ENCODE measurements at regions not wholly inside any gene's neighbourhood (a gene's known extent, or its start where the extent isn't known, plus 50 kb on each side); places are given as distances from the start of the nearest gene placed in this dataset.
A peak's percentile ranks its signal among the peaks of the same experiment; 100 is the strongest.
"Not testable (repeated sequence)": the region's sequence is repeated elsewhere in the genome, so short reads cannot be mapped to it uniquely, and the experiment has no call there.

DNA sequence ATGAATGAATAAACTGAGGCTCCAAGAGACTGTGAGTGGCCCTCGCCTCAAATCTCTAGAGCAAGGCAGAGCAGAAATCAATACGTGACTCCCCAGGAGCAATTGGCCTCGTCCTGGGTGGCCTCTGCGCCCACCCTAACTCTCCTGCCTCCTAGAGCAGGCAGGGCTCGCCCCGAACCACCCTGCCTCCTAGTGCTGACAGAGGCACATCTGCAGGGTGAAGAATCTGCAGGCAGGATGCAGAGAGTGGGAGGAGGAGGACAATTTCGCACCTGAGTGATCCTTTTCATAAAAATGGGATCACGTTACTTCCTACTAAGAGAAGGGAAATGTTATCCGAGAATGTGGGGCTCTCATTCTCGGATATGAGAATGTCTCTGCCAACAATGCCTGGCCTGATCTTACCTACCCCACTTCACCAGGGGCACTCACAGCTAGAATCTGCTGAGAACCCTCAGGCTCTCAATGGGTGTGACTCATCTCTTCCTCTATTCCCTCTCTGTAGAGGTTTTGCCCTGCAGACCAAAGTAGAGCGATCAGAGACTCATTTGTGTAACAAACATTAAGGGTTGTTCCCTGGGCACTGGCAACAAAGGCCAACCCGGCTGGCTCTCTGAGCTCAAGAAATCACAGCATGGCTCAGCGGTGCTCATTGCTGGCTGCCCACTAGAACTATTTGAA is 61.7 kb upstream of the BCL2L14 start:
- Mint-ChIP-seq H3K4me3 (ENCODE audit: unreplicated experiment) (no peak overlapping the region), H3K9me3 (ENCODE audit: unreplicated experiment) (peaks cover 7% of the 10 kb centered on the region), H3K36me3 (ENCODE audit: low read depth, unreplicated experiment) (no peaks in the 10 kb centered on the region), H3K4me1 (ENCODE audit: low read depth, unreplicated experiment) (peaks cover 36% of the 10 kb centered on the region), H3K27me3 (ENCODE audit: low read depth, unreplicated experiment) (peaks cover 6% of the 10 kb centered on the region), H3K27ac (ENCODE audit: unreplicated experiment) (peak overlapping the region; percentile 82)
- Histone ChIP-seq H3K36me3 (ENCODE audit: insufficient read depth, low read length) (no peaks in the 10 kb centered on the region), H3K4me1 (ENCODE audit: insufficient read depth, low read length) (peaks cover 41% of the 10 kb centered on the region), H3K9ac (ENCODE audit: low read length) (peak overlapping the region; percentile 4), H3K4me2 (ENCODE audit: low read length) (peak overlapping the region; percentile 47), H3K27me3 (ENCODE audit: insufficient read depth, low read length) (no peaks in the 10 kb centered on the region), H2AFZ (ENCODE audit: low read depth, low read length) (peak overlapping the region; percentile 7), H3K27ac (ENCODE audit: low read depth, low read length) (peak overlapping the region; percentile 39), H3K79me2 (ENCODE audit: insufficient read depth, low read length) (no peaks in the 10 kb centered on the region), H4K20me1 (ENCODE audit: insufficient read depth, low read length) (no peaks in the 10 kb centered on the region), H3K4me3 (ENCODE audit: insufficient read depth, low read depth, low read length) (no peak overlapping the region), H3K9me3 (ENCODE audit: insufficient read depth, low read depth, low read length) (no peaks in the 10 kb centered on the region)
- peak; percentile 32 for FAIRE-seq
- DNase-seq (ENCODE audit: low read depth) = peak; percentile 81
- TF ChIP-seq, protein P1, sequence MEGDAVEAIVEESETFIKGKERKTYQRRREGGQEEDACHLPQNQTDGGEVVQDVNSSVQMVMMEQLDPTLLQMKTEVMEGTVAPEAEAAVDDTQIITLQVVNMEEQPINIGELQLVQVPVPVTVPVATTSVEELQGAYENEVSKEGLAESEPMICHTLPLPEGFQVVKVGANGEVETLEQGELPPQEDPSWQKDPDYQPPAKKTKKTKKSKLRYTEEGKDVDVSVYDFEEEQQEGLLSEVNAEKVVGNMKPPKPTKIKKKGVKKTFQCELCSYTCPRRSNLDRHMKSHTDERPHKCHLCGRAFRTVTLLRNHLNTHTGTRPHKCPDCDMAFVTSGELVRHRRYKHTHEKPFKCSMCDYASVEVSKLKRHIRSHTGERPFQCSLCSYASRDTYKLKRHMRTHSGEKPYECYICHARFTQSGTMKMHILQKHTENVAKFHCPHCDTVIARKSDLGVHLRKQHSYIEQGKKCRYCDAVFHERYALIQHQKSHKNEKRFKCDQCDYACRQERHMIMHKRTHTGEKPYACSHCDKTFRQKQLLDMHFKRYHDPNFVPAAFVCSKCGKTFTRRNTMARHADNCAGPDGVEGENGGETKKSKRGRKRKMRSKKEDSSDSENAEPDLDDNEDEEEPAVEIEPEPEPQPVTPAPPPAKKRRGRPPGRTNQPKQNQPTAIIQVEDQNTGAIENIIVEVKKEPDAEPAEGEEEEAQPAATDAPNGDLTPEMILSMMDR (IDR thresholded peaks at IDR 0.05; ENCODE audit: insufficient read depth, low read depth, low read length) = no peak
- TF ChIP-seq EZH2 (IDR thresholded peaks at IDR 0.05; ENCODE audit: insufficient read depth, low read length) = no peak

DNA sequence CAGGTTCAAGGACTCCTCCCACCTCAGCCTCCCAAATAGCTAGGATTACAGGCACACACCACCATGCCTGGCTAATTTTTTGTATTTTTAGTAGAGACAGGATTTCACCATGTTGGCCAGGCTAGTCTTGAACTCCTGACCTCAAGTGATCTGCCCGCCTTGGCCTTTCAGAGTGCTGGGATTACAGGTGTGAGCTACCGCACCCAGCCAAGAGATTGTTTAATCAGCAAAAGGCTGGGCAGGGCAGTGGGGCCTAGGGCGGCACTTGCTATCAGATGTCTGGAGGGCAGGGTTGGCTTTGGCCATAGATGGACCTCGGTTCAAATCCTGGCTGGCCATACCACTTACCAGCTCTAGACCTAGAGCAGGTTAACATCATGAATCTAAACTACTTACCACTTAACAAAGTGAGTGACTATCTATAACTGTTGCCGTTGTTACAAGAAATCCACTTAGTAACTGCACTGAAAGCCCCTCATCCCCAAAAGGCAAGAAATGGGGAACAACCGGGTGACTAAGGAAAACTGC is 60.9 kb upstream of the BCL2L14 start:
- H3K4me3 Mint-ChIP-seq (ENCODE audit: unreplicated experiment); H3K79me2 ChIP-seq (ENCODE audit: insufficient read depth, low read length); H3K4me3 ChIP-seq (ENCODE audit: insufficient read depth, low read depth, low read length); H3K36me3 Mint-ChIP-seq (ENCODE audit: low read depth, unreplicated experiment); H2AFZ ChIP-seq (ENCODE audit: low read depth, low read length); H3K27me3 ChIP-seq (ENCODE audit: insufficient read depth, low read length); H3K36me3 ChIP-seq (ENCODE audit: insufficient read depth, low read length); H3K9me3 ChIP-seq (ENCODE audit: insufficient read depth, low read depth, low read length); H4K20me1 ChIP-seq (ENCODE audit: insufficient read depth, low read length); H3K27me3 Mint-ChIP-seq (ENCODE audit: low read depth, unreplicated experiment); H3K9me3 Mint-ChIP-seq (ENCODE audit: unreplicated experiment); FAIRE-seq; DNase-seq (ENCODE audit: low read depth): not testable (repeated sequence)
- H3K27ac ChIP-seq (ENCODE audit: low read depth, low read length) = peak overlapping the region; percentile 49
- Mint-ChIP-seq H3K27ac (ENCODE audit: unreplicated experiment) (peak overlapping the region; percentile 82), H3K4me1 (ENCODE audit: low read depth, unreplicated experiment) (peaks cover 36% of the 10 kb centered on the region)
- H3K4me2 ChIP-seq (ENCODE audit: low read length) = peak overlapping the region; percentile 53
- peaks cover 41% of the 10 kb centered on the region for H3K4me1 ChIP-seq (ENCODE audit: insufficient read depth, low read length)
- peak overlapping the region; percentile 4 for H3K9ac ChIP-seq (ENCODE audit: low read length)

DNA sequence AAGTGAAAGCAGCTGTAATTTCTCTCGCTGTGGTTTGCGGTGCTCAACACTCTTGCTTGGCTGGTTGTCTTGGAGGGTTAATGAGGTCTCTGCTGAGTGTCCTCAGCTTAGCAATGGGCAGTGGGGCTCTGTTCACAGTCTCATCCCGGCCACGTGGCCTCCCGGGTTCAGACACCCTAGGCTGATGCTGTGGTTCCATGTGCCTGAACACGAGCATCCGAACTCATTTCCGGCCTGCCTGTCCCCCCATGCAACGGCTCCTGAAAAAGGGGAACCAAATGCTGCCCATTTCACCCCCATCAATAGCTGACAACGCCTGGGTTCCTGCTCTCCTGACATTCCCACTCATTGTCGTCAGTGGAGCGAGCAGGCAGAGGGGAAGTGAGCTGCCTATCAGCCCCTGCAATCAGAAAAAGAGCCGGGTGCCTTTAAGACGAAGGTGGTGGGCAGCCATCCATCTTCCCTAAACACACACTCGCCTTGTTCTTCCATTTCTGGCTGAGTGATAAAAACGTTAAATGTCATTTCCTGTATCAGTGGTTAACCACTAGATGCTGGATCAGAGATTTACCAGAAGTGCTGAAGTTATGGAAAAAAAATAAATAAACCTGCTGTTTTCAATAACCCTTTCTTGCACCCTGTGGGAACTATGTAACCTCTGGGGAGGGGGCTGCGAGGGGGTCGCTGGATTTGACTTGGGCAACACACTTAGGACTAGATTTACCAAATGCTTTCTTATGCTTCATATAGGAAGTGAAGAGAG is 60.3 kb upstream of the BCL2L14 start:
- H3K36me3 Mint-ChIP-seq (ENCODE audit: low read depth, unreplicated experiment) = no peaks in the 10 kb centered on the region
- H3K27me3 Mint-ChIP-seq (ENCODE audit: low read depth, unreplicated experiment) = peaks cover 3% of the 10 kb centered on the region
- H3K9me3 ChIP-seq (ENCODE audit: insufficient read depth, low read depth, low read length) = no peaks in the 10 kb centered on the region
- peak; percentile 88 for FAIRE-seq
- H4K20me1 ChIP-seq (ENCODE audit: insufficient read depth, low read length) = no peaks in the 10 kb centered on the region
- peaks cover 41% of the 10 kb centered on the region for H3K4me1 ChIP-seq (ENCODE audit: insufficient read depth, low read length)
- H3K79me2 ChIP-seq (ENCODE audit: insufficient read depth, low read length) = no peaks in the 10 kb centered on the region
- H3K4me3 Mint-ChIP-seq (ENCODE audit: unreplicated experiment) = no peak overlapping the region
- peak overlapping the region; percentile 49 for H3K27ac ChIP-seq (ENCODE audit: low read depth, low read length)
- TF ChIP-seq, protein P1 (IDR thresholded peaks at IDR 0.05; ENCODE audit: insufficient read depth, low read depth, low read length) = no peak
- TF ChIP-seq EZH2 (IDR thresholded peaks at IDR 0.05; ENCODE audit: insufficient read depth, low read length) = no peak
- H3K4me3 ChIP-seq (ENCODE audit: insufficient read depth, low read depth, low read length) = no peak overlapping the region
- H3K9ac ChIP-seq (ENCODE audit: low read length) = peak overlapping the region; percentile 1
- peak overlapping the region; percentile 53 for H3K4me2 ChIP-seq (ENCODE audit: low read length)
- no peaks in the 10 kb centered on the region for H3K27me3 ChIP-seq (ENCODE audit: insufficient read depth, low read length)
- H3K9me3 Mint-ChIP-seq (ENCODE audit: unreplicated experiment) = peaks cover 3% of the 10 kb centered on the region
- H3K36me3 ChIP-seq (ENCODE audit: insufficient read depth, low read length) = no peaks in the 10 kb centered on the region
- H2AFZ ChIP-seq (ENCODE audit: low read depth, low read length) = peak overlapping the region; percentile 23
- peaks cover 36% of the 10 kb centered on the region for H3K4me1 Mint-ChIP-seq (ENCODE audit: low read depth, unreplicated experiment)
- peak; percentile 91 for DNase-seq (ENCODE audit: low read depth)
- H3K27ac Mint-ChIP-seq (ENCODE audit: unreplicated experiment) = peak overlapping the region; percentile 75

All from astrocyte (in vitro differentiated cells and primary cell).